ENCODE measurements at regions not wholly inside any gene's neighbourhood (a gene's known extent, or its start where the extent isn't known, plus 50 kb on each side); places are given as distances from the start of the nearest gene placed in this dataset.

DNA sequence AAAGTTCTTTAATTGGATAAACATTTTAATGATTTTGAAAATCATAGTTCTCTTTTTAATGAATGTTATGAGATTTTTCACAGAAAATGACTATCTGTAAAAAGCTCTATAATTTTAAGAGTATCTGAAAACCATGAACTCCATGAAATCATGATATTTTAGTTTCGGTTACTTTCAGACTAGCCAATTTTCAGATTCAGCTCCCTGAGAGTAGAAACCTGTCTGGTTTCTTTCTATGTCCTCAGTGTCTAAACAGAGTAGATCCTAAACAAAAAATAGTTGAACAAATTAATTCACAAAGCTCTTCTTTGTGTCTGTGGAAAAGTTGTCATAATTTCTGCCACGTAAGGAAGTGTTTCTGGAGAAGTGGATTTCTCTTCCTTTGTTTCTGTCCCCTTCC is 1247.7 kb downstream of the NSUN3 start:
- H3K4me3 ChIP-seq (ENCODE audit: low read length): no peak overlapping the region
- BruUV-seq (replicated peaks): no TSS peak
- no peak for DNase-seq
- ATAC-seq: no peak
- ChIA-PET POLR2A (ENCODE audit: unreplicated experiment) (no interaction called here), CTCF (no interaction called here)
- 0 out of 2 replicates have a peak, but pooled peaks cover 2% of the 10 kb centered on the region for H3K9me3 ChIP-seq (ENCODE audit: low read length)
- H3K4me1 ChIP-seq (ENCODE audit: insufficient read depth, low read length): no peaks in the 10 kb centered on the region
- H3K4me2 ChIP-seq (ENCODE audit: low read length): no peak overlapping the region
- H3F3A ChIP-seq (ENCODE audit: low read length, unreplicated experiment): no peaks in the 10 kb centered on the region
- H4K20me1 ChIP-seq (ENCODE audit: low read length): no peaks in the 10 kb centered on the region
- TF ChIP-seq EZH2 (IDR thresholded peaks at IDR 0.05; ENCODE audit: low read length, unreplicated experiment): no peak
- no peak for TF ChIP-seq EZH2phosphoT487 (IDR thresholded peaks at IDR 0.05; ENCODE audit: borderline replicate concordance, low read length)
- TF ChIP-seq, protein P1, sequence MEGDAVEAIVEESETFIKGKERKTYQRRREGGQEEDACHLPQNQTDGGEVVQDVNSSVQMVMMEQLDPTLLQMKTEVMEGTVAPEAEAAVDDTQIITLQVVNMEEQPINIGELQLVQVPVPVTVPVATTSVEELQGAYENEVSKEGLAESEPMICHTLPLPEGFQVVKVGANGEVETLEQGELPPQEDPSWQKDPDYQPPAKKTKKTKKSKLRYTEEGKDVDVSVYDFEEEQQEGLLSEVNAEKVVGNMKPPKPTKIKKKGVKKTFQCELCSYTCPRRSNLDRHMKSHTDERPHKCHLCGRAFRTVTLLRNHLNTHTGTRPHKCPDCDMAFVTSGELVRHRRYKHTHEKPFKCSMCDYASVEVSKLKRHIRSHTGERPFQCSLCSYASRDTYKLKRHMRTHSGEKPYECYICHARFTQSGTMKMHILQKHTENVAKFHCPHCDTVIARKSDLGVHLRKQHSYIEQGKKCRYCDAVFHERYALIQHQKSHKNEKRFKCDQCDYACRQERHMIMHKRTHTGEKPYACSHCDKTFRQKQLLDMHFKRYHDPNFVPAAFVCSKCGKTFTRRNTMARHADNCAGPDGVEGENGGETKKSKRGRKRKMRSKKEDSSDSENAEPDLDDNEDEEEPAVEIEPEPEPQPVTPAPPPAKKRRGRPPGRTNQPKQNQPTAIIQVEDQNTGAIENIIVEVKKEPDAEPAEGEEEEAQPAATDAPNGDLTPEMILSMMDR (conservative IDR thresholded peaks at IDR 0.05; ENCODE audit: low read depth, low read length): no peak
- no peak overlapping the region for H2AFZ ChIP-seq (ENCODE audit: low read length)
- H3K9ac ChIP-seq (ENCODE audit: low read length): no peak overlapping the region
- no peaks in the 10 kb centered on the region for H3K27me3 ChIP-seq (ENCODE audit: low read length)
- H3K9me2 ChIP-seq (replicated peaks; ENCODE audit: low read length): no peaks in the 10 kb centered on the region
- no peaks in the 10 kb centered on the region for H3K36me3 ChIP-seq (ENCODE audit: low read depth, low read length)
- no peaks in the 10 kb centered on the region for H3K79me2 ChIP-seq (ENCODE audit: low read length)
- H3K27ac ChIP-seq (ENCODE audit: low read length): no peak overlapping the region
- intact Hi-C loops (cut with micrococcal nuclease): no loop called here

DNA sequence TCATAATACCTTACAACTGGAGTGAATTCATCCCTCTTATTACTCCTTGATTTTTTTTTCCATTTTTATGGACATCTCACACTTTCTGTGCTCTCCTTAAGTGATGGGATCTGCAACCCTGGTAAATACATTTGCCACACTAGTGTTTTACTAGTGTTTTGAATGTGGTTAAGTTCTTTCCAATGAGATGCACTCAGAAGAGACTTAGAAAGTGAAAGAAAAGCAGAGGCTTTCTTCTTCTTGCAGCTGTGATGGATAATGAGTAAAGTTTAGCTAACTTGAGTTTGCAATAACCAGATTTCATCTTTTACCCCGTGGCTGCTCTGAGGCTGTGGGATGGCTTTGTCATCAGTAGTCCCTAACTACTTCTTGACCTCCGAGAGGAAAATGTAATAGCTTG is 1248.4 kb downstream of the NSUN3 start:
- Histone ChIP-seq H3K9me2 (replicated peaks; ENCODE audit: low read length) (no peaks in the 10 kb centered on the region), H2AFZ (ENCODE audit: low read length) (no peak overlapping the region), H3K27ac (ENCODE audit: low read length) (no peak overlapping the region), H3K79me2 (ENCODE audit: low read length) (no peaks in the 10 kb centered on the region), H3K4me1 (ENCODE audit: insufficient read depth, low read length) (no peaks in the 10 kb centered on the region), H3K9me3 (ENCODE audit: low read length) (no peaks in the 10 kb centered on the region), H3K4me3 (ENCODE audit: low read length) (no peak overlapping the region), H3K36me3 (ENCODE audit: low read depth, low read length) (no peaks in the 10 kb centered on the region), H3K27me3 (ENCODE audit: low read length) (no peaks in the 10 kb centered on the region), H3K4me2 (ENCODE audit: low read length) (no peak overlapping the region), H3F3A (ENCODE audit: low read length, unreplicated experiment) (no peaks in the 10 kb centered on the region), H4K20me1 (ENCODE audit: low read length) (no peaks in the 10 kb centered on the region), H3K9ac (ENCODE audit: low read length) (no peak overlapping the region)
- TF ChIP-seq EZH2phosphoT487 (IDR thresholded peaks at IDR 0.05; ENCODE audit: borderline replicate concordance, low read length) (no peak), EZH2 (IDR thresholded peaks at IDR 0.05; ENCODE audit: low read length, unreplicated experiment) (no peak)
- TF ChIP-seq, protein P1 (conservative IDR thresholded peaks at IDR 0.05; ENCODE audit: low read depth, low read length): no peak
- POLR2A ChIA-PET (ENCODE audit: unreplicated experiment): no interaction called here
- DNase-seq (no peak), ATAC-seq (no peak)
- CTCF ChIA-PET: no interaction called here
- intact Hi-C loops (cut with micrococcal nuclease): no loop called here
- no TSS peak for BruUV-seq (replicated peaks)

DNA sequence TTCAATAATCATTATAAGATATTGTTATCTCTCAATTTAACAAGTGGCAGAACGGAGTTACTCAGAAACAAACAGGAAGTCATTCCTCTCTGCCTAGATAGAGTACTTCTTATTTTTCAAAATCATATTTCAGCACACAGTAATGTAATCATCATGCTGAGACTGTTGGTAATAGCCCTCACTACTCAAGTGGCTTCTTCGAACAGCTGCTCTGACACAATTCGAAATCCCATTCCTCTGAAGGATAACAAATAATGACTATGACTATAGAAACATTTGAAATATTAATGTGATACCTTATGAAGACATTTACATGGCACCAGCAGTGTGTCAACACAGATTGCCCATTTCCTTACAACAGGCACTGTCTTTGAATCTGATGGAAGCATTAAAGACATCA is 1249.8 kb downstream of the NSUN3 start:
- no peak overlapping the region for H3K4me2 ChIP-seq (ENCODE audit: low read length)
- no TSS peak for BruUV-seq (replicated peaks)
- H3K27me3 ChIP-seq (ENCODE audit: low read length): no peaks in the 10 kb centered on the region
- no peaks in the 10 kb centered on the region for H3K36me3 ChIP-seq (ENCODE audit: low read depth, low read length)
- no peak overlapping the region for H3K27ac ChIP-seq (ENCODE audit: low read length)
- intact Hi-C loops (cut with micrococcal nuclease): no loop called here
- H3K4me1 ChIP-seq (ENCODE audit: insufficient read depth, low read length): no peaks in the 10 kb centered on the region
- no peak overlapping the region for H3K9ac ChIP-seq (ENCODE audit: low read length)
- ChIA-PET CTCF (no interaction called here), POLR2A (ENCODE audit: unreplicated experiment) (no interaction called here)
- H3F3A ChIP-seq (ENCODE audit: low read length, unreplicated experiment): no peaks in the 10 kb centered on the region
- H3K79me2 ChIP-seq (ENCODE audit: low read length): no peaks in the 10 kb centered on the region
- no peaks in the 10 kb centered on the region for H3K9me3 ChIP-seq (ENCODE audit: low read length)
- no peak overlapping the region for H2AFZ ChIP-seq (ENCODE audit: low read length)
- DNase-seq: no peak
- no peak overlapping the region for H3K4me3 ChIP-seq (ENCODE audit: low read length)
- H3K9me2 ChIP-seq (replicated peaks; ENCODE audit: low read length): no peaks in the 10 kb centered on the region
- TF ChIP-seq, protein P1 (conservative IDR thresholded peaks at IDR 0.05; ENCODE audit: low read depth, low read length): no peak
- no peak for TF ChIP-seq EZH2 (IDR thresholded peaks at IDR 0.05; ENCODE audit: low read length, unreplicated experiment)
- TF ChIP-seq EZH2phosphoT487 (IDR thresholded peaks at IDR 0.05; ENCODE audit: borderline replicate concordance, low read length): no peak
- H4K20me1 ChIP-seq (ENCODE audit: low read length): no peaks in the 10 kb centered on the region
- no peak for ATAC-seq

Data from PC-3 (cell line).